Inflammatory macrophage treated with lipopolysaccharide for 1 hour (primary cell): ENCODE measurements at regions not wholly inside any gene's neighbourhood (a gene's known extent, or its start where the extent isn't known, plus 50 kb on each side); places are given as distances from the start of the nearest gene placed in this dataset.
"Not testable (repeated sequence)": the region's sequence is repeated elsewhere in the genome, so short reads cannot be mapped to it uniquely, and the experiment has no call there.

Experiments
- DNase-seq, 2 donors: peaks; one replicate each; pipeline ENCODE4 v3.0.0-alpha.2; 2020 to 2022

- DNase-seq = peak; percentile 2 to 34
Observed at GRCh38 chr4:77308843-77309242, 151.8 kb downstream of the CCNG2 start.

- DNase-seq = no peak
Observed at GRCh38 chr4:77309496-77309895, 152.5 kb downstream of the CCNG2 start.

GRCh38 chr4:77310931-77311330 lies 153.9 kb downstream of the CCNG2 start:
- no peak for DNase-seq

DNA sequence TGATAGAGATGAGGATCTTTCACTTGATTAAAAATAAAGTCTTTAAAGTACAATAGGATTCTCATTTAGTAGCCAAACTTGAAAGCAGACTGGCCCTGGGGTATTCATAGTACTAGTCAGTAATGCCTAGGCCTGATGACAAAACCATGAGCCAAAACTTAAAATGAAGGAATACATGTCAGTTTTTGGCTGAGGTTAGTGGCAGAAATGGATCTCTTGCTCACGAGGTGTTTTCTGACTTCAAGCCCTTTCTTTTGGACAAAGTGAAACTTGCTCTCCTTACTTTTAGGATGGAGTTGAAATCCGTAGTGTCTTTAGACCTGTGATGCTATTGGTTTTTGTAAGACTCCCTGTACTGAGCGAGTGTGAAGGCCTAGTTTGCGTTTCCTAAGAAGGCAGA lies 157.7 kb downstream of the CCNG2 start:
- DNase-seq = no peak

- no peak for DNase-seq
Observed at GRCh38 chr4:77327151-77327550, 170.1 kb downstream of the CCNG2 start.

DNA sequence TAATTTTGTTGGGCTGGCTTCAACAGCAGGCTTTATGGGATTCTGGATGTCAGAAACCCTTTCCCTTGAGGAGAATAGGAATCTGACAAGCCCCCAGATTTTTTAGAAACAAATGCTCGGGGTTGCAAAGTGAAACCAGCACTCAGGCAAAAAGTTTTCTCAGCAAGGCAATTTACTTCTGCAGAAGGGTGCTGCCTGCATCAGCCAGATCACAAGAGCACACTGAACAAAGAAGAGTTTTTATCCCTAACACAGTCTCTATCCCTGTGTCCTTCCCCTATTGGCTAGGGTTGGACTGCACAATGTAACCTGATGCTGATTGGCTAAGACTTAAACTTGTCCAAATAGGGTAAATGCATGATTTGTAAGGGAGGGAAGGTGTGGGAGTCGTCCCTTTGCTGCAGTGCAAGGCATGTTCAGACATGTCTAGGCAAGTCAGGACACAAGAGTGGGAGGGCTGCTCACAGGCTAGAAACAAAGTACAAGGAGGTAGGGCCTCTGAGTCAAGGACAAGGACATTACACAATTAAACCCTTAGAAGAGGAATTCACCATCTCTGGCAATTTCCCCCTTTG lies 175.8 kb downstream of the CCNG2 start:
- DNase-seq = no peak

GRCh38 chr4:77336411-77337142 lies 179.6 kb downstream of the CCNG2 start:
- no peak for DNase-seq

- DNase-seq = no peak
Observed at GRCh38 chr4:77342170-77342810, 185.3 kb downstream of the CCNG2 start.

GRCh38 chr4:77344001-77344400 lies 187.0 kb downstream of the CCNG2 start:
- DNase-seq = no peak

GRCh38 chr4:77344784-77345183 lies 187.8 kb downstream of the CCNG2 start:
- DNase-seq = no peak

DNA sequence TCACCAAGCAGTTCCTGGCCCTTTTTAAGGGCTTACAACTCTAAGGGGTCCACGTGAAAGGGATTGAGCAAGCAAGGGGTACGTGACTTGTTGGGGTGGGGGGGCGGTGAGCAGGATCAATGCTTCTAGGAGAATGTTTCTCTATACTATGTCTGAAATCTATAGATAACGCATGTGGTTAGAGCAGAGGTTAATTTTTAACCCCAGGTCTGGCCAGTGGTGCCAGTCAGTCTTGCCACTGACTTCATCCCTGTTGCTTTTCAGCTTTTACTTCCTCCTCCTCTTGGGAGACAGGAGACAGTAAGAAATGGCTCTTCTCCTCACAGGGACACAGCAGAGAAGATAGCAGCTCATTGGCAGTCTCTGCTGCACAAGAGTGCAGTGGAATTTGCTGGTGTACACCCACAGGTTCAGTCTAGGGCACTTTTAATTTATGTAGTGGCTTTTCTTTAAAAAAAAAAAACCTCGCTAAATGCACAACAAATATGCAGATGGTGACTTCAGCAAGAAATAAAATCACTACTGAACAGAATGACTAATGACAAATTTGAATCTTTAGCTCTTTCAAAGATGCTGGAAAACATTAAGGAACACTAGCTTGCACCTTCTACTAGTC lies 190.5 kb downstream of the CCNG2 start:
- no peak for DNase-seq

- DNase-seq = no peak
Observed at GRCh38 chr4:77348815-77349214, 191.8 kb downstream of the CCNG2 start.

DNA sequence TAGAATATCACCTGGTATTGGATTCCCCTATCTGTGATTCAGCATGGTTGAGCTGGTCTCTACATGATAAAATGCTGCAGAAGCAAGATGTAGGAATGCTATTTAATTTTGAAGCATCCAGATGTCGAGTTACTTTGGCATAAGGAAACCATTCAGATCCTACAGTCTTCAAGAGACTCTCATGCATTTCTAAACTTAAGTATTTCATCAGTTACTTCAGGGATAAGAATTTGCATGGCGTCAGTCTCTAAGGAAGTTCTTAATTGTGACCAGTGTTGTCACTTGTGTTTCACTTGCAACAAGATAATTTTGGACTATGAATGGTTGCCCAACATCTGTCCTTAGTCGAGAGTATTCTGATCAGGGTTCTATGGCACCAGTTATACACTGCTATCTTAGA lies 192.4 kb downstream of the CCNG2 start:
- no peak for DNase-seq

GRCh38 chr4:77349796-77350195 lies 192.8 kb downstream of the CCNG2 start:
- no peak for DNase-seq

DNA sequence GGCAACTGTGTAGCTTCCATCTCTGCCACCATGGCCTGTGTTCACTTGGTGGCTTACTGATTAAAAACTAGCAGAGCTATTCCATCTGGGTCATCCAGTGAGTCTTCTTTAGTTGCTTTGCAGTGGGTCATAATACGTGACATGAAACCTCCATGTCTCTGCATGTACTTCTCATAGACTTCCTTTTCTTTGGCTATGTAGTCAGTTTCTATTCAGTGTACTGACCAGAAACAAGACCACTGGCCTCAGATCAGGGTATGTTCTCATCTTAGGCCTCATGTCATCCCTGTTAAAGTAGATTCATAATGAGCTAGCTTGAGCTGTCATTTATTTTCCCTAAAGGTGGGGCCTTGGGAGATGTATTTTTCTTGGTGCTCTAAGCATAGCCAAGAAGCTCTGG lies 195.2 kb downstream of the CCNG2 start:
- no peak for DNase-seq

DNA sequence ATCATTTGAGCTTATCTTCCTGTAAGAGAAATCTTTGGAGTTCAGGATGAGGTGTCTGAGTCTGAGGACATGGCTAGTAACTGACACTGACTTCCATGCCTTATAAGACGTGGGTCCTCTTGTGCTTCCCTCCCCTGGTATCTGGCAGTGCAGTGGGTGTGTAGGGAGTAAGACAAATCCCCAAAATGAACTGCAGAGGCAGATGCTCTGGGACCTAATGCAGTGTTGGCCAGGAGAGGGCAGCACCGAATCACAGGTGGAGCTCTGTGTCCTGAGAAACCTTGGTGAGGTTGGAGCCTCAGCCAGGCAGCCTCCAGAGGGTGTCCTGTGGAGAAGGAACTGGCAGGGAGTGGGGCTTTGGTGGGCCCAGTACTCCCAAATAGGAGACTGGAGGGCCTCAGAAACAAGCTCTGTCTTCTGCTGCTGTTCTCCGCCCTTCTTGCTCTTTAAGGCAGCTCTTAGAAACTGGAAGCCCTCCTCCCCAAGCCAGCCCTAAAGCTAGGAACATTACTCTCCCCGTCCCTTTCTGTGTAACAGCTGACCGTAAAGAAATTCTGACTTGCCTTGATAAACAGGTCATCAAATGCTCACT lies 196.8 kb downstream of the CCNG2 start:
- DNase-seq = not testable (repeated sequence)

DNA sequence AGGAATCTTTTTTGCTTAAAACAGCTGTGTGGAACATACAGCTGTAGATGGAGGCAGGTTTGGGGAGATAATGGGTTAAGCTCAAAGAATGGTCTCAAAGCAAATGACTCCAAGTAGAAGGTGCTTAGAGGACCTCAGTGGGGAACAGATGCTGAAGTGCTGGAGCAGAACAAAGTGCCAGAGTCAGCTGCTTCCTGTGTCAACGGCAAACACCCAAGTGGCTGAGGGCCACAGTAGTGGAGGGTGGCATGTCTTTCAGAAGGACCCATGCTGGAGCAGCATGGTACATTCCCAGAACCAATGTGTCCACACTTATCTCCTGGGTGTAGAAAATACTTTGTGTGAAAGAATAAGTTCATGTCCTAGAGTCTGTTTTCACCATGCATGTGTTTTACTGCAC lies 197.5 kb downstream of the CCNG2 start:
- no peak for DNase-seq

GRCh38 chr4:77355731-77356130 lies 198.7 kb downstream of the CCNG2 start:
- DNase-seq = no peak

DNA sequence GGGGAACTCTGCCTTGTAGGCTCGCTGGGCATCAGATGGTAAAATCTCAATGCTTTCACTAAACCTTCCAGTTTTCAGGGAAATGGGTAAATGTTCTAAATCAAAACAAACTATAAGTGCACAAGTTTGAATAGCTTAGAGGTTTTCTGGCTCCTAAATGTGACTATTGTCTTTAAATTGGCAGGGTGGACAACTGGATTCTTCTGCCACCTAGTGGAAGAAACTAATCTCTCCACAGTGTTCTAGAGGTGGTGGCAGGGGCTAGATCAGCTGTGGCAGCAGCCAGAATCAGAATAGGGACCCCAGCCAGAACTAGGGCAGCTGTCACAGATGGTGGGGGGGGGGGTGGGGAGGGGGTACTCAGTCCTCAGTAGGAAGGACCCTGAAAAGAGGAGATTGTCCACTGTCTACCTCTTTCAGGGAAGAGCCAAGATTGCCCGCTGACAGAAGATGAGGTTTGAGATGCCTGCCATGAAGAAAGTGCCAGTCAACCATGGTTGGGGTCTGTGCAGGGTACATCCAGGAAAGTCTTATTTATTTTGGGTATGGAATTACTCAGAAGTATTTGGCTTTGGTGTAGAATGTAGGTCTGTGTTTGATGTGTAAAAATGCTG lies 201.4 kb downstream of the CCNG2 start:
- peak; percentile 4 to 41 for DNase-seq

- DNase-seq = no peak
Observed at GRCh38 chr4:77360451-77360850, 203.4 kb downstream of the CCNG2 start.

- not testable (repeated sequence) for DNase-seq
Observed at GRCh38 chr4:77366876-77367275, 209.9 kb downstream of the CCNG2 start.

- no peak for DNase-seq
Observed at GRCh38 chr4:77367638-77368037, 210.6 kb downstream of the CCNG2 start.

DNA sequence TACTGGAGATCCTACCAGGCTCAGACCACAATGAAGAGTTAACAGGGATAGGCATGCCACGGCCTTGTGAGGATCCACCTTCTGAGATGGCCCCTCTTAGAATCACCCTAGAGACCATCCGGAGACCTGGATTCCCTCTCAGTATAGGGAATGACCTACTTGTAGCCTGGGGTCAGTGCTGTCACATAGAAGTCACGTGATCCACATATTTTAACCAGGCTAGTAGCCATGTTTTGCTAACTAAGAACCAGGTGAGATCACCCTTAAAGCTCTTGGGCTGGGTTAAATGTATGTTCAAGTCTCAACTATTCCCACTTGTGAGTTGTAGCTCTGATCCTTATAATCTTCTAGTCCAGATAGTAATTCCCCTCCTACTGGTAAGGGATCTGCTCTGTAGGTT lies 215.4 kb downstream of the CCNG2 start:
- DNase-seq = no peak
